ENCODE measurements at regions not wholly inside any gene's neighbourhood (a gene's known extent, or its start where the extent isn't known, plus 50 kb on each side); places are given as distances from the start of the nearest gene placed in this dataset.

DNA sequence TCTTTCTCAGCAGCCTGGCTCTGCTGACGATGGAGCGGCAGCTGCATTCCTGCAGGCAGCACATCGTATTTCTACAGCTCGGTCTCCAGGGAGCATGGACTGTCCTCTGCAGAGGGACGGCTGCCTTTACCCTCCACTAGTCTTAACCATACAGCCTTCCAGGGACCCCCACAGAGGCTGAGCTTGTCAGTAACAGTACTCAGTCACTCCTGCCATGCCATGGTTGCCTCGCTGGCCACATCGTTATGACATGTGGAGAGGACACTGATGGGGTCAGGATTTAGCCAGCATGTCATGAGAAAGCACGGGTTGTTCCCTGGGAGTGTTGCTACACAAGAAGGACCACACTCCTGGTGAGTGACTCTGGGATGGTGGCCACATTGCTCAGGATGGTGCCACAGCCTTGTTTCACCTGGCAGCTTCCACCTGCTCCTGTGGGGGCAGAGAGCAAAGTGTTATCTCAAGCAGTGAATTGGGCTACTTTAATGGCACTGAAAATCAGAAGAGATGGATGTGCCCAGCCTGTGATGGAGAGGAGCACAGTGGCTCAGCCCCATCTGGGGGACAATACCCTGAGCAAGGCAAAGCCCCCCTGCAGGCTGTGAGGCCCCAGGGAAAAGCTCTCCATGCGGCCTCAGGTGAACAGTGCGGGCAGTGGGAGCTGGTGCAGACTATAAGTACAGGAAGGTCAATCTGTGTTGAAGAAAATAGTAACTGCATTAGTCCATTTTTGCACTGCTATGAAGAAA, 443.9 kb downstream of the TCERG1L start:
- DNase-seq (ENCODE audit: low read depth in 3 of 3), result no peak

DNA sequence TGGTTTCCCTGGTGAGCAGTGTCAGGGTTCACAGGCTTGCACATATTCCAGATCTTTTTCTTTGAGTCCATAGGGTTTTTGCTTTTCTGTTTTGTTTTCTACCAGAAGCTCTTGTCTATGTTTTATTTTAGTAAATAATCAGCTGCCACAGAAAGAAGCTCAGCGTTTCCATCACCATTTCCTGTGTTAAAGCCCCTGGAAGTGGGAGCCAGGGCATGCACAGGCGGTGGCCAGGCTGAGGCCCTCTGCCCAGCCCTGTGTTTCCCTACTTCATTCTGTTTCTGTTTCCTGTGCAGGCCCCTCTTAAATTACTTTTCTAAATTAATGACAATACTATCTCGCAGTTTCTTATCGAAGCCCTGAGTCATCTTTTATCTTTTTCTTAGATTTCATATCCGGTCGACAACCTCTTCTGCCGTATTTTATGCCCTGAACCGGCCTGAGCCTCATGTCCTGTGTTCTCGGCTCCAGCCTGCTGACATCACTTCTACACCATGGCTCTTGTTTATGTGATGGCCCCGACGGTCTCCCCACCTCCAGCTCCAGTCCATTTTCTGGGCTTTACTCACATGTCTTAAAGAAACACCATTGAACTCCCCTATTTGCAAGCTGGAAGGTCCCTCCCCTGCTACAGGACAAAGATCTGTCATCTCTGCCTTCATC, 442.2 kb downstream of the TCERG1L start:
- no peak for DNase-seq (ENCODE audit: low read depth in 3 of 3)

DNA sequence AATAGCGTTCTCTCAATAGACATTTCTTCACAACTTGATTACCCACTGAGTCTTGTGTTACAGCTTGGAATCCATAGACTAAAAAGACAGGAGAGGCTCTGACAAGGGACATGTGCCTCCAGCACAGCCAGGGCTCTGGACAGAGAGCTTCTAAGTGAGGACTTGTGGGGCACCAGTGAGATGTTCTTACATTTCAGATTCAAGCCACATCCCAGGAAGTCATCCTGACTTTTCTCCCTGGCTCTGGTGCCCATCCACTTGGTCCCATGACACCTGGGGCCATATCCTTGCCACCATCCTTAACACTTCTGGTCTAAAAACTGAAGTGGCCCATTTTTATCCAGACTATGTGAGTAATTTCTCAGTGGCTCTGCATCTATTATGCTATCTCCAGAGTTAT, 440.1 kb downstream of the TCERG1L start:
- no peak for DNase-seq (ENCODE audit: low read depth in 3 of 3)

DNA sequence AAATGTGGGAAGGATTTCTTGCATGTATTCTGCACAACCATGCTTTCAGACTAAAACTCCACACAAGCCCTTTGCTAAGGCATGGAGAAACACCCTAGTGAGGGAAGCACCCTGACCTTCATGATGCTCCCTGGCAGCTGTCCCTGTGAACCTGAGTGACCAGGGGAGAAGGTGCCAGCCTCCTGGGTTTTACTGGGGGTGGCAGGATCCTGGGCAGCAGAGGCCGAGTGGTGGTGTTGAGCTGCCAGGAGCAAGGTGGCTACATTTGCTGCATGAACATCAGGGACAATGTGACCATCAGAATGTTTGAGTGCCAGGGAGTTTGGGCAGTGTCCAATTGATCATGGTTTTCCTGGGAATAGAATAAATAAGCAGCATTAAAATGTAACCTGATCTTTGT, 437.9 kb downstream of the TCERG1L start:
- DNase-seq (ENCODE audit: low read depth in 3 of 3), result no peak

DNA sequence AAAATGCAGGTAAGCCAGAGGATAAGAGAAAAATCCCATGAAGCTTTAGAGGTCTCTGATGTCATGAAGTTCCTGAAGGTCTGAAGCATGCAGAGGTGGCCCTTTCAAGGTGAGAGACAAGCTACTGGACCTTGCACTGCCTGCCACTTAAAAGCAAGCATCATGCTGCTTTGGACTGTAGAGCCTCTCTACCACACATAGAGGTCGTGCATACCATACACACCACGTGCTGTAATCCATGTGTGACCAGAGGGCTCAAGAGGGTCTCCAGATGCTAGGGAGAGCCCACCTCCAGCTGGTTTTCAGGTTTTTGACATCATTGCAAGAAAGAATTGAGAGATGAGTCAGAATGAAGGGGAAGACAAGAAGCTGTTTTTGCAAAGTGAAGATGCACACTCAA, 436.4 kb downstream of the TCERG1L start:
- DNase-seq (ENCODE audit: low read depth in 3 of 3), result no peak

DNA sequence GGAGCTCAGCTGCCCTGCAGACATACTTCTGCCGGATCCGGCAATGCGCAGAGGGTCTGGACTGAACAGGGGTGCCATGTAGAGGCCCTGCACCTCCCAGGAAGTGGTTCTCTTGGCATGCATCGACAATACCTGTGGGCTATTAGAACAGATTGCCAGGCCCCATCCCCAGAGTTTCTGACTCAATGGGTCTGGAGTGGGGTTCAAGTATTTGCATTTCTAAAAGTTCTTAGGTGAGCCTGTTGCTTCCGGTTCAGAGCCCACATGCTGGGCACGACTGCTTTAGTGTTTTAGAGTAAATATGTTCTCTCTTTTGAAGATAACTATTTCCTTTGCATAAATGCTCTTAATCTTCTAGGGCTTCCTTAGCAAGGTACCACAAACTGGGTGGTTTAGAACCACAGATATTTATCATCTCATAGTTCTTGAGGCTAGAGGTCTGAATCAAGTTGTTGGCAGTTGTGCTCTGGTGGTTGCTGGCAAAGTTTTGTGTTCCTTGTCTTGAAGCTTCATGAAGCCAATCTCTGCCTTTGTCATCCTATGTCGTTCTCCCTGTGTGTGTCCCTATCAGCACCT, 435.5 kb downstream of the TCERG1L start:
- no peak for DNase-seq (ENCODE audit: low read depth in 3 of 3)

DNA sequence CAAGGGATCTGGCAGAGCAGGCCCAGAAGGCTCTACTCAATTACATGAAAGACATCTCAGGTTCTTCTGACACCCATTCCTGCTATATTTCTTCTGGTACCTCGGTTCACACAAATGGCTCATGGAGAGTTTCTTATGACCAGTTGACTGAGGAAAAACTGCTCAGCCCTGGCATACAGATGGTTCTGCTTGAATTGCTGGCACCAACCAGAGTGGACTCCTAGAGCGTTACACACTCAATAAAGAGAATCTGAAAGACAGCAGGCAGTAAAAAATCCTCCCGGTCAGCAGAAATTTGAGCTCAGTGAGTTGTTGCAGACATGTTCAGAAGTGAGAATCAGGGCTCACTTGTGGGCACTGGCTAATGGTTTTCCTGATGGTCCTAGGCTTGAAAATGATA, 434.4 kb downstream of the TCERG1L start:
- DNase-seq (ENCODE audit: low read depth in 3 of 3), result no peak

DNA sequence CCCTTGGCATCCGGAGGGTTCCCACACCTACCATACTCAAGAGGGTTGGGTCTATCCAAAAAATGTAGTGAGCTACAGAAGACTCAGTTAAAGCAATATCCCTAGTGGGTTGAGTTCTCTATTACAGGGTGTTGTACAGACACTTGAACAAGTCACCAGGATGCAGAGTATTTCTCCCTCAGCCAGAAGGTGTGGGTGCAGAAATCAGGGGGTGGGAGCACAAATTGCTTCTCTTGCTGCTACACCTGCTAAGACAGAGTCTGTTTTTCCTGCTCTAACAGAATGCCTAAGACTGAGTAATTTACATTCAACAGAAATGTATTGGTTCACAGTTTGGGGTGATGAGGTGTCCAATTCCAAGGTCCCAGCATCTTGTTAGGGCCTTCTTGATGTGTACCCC, 433.4 kb downstream of the TCERG1L start:
- DNase-seq (ENCODE audit: low read depth in 3 of 3), result no peak

DNA sequence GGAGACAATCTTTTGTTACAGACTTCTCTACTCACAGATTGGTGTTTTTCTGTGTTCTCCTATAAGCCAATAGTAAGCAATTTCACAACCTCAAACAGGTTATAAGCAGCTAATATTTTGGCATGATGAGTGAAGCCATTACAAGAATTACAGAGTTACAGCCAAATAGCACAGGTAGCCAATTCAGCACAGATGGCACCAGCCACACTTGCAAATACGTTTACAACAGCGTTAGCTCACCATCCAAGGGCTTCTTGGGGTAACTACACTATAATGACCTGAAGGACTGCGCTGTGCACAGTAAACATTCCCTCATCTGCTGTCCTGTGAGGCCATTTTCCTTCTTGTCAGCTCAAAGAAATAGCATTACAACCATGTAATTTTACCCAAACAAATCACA, 428.6 kb downstream of the TCERG1L start:
- DNase-seq (ENCODE audit: low read depth in 3 of 3), result no peak

DNA sequence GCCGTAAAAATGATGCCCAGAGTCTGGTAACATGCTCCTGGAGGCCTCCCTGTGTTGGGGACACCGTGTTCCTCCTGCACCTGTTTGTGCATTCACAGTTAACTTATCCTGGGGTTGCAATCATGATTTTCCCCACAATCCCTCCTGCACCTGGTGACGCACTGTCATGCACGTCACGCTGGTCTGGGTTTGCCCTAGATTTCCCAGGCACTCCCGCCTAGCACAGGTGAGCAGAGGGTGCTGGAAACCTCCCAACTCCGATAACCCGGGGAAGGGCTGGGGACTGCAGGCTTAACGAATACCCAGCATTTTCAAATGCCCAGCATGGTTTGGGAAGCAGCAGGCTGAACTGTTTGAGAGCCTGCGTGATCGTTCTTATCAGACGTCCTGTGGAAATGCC, 427.1 kb downstream of the TCERG1L start:
- DNase-seq (ENCODE audit: low read depth in 3 of 3), result no peak

DNA sequence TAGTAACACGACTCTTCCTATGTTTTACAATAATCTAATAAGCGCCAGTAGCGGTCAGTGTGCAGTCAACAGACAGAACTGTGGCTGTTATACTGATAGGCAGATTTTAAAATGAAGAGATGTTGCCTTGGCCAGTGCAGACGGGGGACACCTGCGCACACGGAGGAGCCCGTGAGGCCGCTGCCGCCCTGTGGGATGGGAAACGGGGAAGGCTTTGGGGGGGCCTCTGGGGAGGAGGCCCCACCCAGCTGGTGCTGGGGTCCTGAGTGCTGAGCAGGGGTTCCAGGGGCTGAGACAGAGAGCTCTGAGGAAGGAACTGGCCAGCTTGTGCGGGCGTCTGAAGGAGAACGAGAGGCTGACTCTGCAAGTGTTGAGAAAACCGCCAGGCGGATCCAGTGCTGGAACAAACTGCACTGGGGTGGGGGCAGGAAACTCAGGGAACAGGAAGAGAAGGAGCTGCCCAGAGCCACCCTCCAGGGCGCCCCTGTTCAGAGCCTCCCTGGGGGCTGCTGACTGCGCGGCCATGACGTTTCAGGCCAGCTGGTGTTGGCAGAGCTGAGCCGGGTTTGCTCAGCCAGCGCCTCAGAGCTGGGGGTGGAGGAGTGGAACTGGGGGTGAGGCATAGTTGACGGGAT, 426.4 kb downstream of the TCERG1L start:
- no peak for DNase-seq (ENCODE audit: low read depth in 3 of 3)

DNA sequence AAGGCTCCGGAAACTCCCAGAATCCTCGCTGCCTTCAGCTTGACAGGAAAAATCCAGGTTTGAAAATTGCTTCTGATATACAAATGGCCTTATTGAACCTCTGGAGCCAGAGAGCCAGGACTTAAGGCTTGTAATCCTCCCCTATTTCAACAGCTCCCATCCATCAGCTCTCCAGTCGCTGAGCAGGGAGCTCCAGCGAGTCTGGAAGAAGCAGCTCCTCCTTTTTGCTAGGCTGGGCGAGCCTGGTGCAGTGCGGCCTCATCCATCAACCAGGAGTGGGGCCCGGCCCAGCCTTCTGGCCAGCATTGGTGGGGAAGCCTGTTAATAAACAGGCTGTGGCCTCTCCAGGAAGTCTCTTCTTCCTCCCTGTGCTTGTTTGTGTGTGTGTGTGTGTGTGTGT, 424.4 kb downstream of the TCERG1L start:
- no peak for DNase-seq (ENCODE audit: low read depth in 3 of 3)

DNA sequence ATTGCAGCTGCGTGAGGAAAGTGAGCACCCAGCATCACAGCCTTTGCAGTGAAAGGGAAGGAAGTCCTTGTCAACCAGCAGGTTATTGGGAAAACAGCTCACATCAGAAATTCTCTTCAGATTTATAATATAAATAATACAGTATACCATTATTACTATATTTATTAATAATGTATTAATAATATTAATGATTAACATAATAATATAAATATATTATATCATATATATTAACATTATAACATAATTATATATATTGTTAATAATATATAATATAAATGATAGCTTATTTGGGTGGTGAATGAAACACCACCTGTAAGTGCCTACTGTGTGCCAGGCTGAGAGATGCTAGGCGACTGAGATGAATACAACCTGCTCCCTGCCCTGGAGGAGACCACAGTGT, 423.0 kb downstream of the TCERG1L start:
- no peak for DNase-seq (ENCODE audit: low read depth in 3 of 3)

DNA sequence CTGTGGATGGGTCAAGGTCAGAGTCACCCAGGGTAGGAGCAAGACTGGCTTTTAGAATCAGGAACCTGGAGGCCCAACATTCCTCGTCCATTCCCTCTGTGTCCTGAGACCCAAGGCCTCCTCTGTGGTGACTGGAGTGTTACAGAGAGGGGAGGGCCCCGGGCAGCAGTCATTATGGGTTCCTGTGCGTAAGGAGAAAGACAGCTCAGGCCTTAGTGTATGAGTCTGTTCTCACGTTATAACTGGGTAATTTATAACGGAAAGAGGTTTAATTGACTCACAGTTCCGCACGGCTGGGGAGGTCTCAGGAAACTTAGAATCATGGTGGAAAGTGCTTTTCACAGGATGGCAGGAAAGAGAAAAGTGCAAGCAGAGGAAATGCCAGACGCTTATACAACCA, 422.3 kb downstream of the TCERG1L start:
- no peak for DNase-seq (ENCODE audit: low read depth in 3 of 3)

DNA sequence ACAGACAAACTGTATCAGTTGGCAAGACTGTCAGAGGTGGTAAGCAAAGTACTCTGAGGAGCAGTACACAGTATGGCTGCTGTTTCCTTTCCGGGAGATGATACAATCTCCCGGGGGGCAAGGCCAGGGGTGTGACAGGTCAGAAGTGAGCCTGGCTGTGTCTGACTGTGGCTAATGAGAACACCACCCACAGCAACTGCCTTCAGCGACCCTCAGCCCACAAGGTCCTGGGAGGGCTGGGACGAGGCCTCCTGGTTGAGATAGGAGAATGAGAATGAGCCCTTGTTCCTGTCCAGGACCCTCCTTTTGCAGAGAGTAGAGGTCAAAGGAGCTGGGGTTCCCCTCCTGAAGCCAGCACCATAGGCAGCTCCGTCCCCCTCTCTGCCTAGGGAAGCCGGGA, 421.7 kb downstream of the TCERG1L start:
- no peak for DNase-seq (ENCODE audit: low read depth in 3 of 3)

DNA sequence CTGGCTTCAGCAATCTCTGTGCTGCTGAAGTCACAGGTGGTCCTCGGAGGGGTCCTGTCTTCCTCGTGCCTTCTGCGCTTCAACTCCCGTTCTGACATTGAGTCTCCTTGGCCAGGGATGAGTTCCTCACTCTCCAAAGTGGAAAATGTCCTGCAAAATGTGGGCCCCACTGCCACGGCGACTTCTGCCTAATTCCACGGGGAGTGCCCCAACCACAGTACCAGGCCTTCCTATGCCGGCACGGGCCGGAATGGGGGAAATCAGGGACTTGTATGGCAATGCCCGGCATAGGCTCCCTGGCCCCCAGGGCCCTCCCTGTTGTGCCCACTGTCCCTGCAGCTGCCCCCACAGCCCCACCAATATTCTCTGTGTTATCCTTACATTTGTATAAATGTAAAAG, 420.5 kb downstream of the TCERG1L start:
- no peak for DNase-seq (ENCODE audit: low read depth in 3 of 3)

DNA sequence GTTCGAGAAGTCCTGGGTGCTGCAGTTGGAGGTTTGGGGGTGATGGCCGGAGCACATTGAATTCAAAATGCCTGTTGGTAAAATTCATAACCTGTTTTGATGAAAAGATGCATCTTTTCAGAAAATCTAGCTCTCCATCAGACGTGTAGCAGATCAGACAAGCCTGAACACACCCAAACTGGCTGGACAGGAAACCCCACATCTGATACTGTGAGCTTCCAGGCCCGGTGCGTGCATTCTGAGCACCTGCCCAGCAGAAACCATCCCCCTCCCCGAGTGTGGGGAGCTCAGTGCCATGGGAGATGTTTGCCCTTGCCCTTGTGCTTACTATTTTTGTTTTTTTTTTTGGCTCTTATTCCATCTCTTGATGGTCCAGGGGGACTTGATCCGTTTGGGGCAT, 417.1 kb downstream of the TCERG1L start:
- no peak for DNase-seq (ENCODE audit: low read depth in 3 of 3)

DNA sequence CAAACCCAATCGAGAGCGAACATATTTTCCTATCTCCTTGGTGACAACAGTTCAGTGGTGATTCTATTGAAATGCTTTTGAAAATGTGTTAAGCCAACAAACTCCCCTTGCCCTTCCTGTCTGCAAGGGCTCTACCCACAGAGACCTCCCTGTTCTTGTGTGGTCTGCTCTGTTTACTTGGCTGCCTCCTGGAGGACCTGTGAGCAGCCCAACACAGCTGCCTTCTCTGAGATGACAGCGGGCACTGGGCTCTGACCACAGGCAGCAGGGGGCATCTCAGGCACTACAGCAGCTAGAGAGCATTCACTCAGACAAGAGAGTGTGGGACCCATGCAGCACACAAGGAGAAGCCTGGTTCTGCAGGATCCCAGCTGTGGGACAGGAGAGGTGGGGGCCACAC, 416.4 kb downstream of the TCERG1L start:
- DNase-seq (ENCODE audit: low read depth in 3 of 3), result no peak

DNA sequence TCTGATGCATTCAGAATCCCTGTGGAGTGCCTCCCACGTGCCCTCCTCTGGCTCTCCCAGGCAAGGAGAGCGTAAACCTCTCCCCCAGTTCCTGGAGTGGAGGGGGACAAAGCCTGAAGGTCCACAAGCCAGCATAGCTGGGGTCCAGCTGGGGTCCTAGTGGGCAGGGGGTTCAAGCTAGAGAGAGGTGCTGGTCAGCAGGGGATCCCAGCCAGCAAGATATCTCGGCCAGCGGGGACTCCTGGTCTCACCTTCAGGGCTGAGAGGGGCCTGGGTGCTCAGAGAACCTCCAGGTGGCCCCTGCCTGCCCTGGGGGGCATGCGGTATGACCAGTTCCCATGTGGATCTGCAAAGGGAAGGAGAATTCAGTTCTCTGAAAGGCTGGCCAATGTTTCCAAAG, 413.7 kb downstream of the TCERG1L start:
- no peak for DNase-seq (ENCODE audit: low read depth in 3 of 3)

DNA sequence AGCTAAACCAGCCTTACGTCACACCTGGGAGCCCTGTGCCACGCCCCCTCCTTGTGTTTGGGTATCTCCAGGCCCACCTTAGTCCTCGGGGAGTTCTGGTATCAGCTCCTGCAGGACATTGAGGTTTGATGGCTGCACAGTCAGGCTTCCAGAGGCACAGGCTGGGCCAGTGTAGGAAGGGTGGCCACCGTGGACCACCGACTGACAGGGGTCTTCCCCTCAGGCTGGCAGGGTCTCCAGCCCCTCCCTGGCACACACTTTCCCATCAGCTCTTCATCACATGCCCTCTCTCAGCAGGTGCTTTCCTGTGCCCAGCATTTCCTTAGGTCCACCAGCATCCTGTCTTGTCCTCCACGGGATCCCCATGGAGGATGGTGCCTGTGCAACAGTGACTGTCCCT, 413.1 kb downstream of the TCERG1L start:
- DNase-seq (ENCODE audit: low read depth in 3 of 3), result no peak

DNA sequence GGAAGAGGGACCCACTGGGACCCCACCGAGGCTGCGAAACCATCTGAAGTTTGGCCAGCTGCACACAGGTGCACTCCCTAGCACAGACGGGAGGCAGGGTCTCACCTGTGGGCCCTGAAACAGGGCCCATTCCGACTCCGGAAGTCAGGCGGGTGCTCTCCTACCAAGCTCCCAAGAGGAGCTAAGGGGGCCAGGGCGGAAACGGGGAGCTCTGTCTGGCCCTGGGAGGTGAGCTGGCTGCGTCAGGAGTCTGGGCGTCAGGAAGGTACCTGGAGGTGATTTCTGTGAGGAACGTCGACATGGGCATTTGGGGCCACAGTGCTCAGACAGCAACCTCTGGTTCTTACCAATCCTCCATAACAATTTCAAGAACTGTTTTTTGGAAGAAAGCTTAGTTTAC, 411.7 kb downstream of the TCERG1L start:
- DNase-seq (ENCODE audit: low read depth in 3 of 3), result no peak

DNA sequence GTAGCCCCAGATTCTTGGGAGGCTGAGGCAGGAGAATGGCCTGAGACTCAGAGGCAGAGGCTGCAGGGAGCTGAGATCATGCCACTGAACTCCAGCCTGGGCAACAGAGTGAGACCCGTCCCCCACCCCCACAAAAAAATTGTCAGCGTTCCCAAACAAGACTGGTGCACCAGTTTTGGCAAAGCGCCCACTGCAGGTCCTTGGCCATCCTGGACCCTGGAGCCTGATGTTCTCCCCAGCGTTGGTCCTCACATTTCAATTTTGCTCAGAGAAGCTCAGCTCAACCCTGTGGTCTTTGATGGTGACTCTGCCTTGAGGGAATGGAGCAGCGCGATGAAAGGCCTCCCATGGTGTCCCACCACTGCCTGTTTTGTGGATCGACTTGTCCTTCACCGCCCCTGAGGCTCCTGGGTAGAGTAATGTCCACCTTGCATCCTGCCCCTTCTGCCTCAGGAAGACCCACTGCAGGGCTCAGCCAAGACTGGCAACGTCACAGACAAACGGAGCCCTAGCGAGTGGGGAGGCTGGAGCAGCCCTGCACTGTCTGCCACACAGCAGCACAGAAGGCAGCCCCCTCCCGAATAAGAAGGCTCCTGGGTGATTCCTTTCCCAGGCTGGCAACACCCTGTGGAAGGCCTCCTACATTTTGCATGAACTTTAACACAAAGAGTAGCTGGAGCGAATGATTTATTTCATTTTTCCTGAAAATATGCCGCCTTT, 410.9 kb downstream of the TCERG1L start:
- DNase-seq (ENCODE audit: low read depth in 3 of 3), result no peak

All from stimulated activated CD4-positive, alpha-beta T cell treated with anti-CD3 and anti-CD28 coated beads, TNF-alpha, amount 100 ng/mL, for 4 hours (primary cell).